H1 (cell line): ENCODE measurements at regions not wholly inside any gene's neighbourhood (a gene's known extent, or its start where the extent isn't known, plus 50 kb on each side); places are given as distances from the start of the nearest gene placed in this dataset.

Experiments
- CTCF ChIA-PET: fragments of 300-600 bp; sonication (Branson Sonifier 250); formaldehyde crosslinking; loops from one replicate; lab custom pipeline; 2021; ENCODE audit not compliant: partially characterized antibody; lab: Charles Lee
- POLR2A ChIA-PET: fragments of 300-600 bp; sonication (Branson Sonifier 250); formaldehyde crosslinking; loops from one replicate; lab custom pipeline; 2021; ENCODE audit warnings: inconsistent platforms; ENCODE audit not compliant: partially characterized antibody; lab: Charles Lee
- DNase-seq, 2 experiments: peaks; one replicate each; pipeline versions ENCODE4 v3.0.0 to v3.0.0-alpha.2; 2010 to 2022; ENCODE audit warnings: low spot score in 2 of 2, low read depth in 1 of 2, mixed read lengths in 1 of 2
- FAIRE-seq: peaks from 2 replicates; lab custom pipeline; 2011; peaks lifted over from hg19 to GRCh38; lab: Jason Lieb, UNC
- H2AFZ ChIP-seq: 2 replicates; pipeline ENCODE4 v1.8.1; 2012; ENCODE audit warnings: low read length, inconsistent platforms
- H2AK5ac ChIP-seq: 2 replicates; pipeline ENCODE4 v1.6.1; 2013; ENCODE audit warnings: low read depth, low read length
- H2BK120ac ChIP-seq: replicated peaks from 2 replicates; pipeline ENCODE3; 2013; ENCODE audit warnings: low read depth, low read length, inconsistent platforms
- H2BK12ac ChIP-seq: 2 replicates; pipeline ENCODE4 v1.6.1; 2013; ENCODE audit warnings: low read depth, low read length
- H2BK15ac ChIP-seq: 2 replicates; pipeline ENCODE4 v1.6.1; 2013; ENCODE audit warnings: low read length
- H2BK20ac ChIP-seq: 2 replicates; pipeline ENCODE4 v1.6.1; 2013; ENCODE audit warnings: low read length
- H2BK5ac ChIP-seq: 2 replicates; pipeline ENCODE4 v1.6.1; 2013; ENCODE audit warnings: low read depth, low read length
- H3K14ac ChIP-seq: 2 replicates; pipeline ENCODE4 v1.6.1; 2013; ENCODE audit warnings: inconsistent platforms; ENCODE audit not compliant: insufficient read length
- H3K18ac ChIP-seq: 2 replicates; pipeline ENCODE4 v1.6.1; 2013; ENCODE audit warnings: low read length; ENCODE audit errors: extremely low read depth
- H3K23ac ChIP-seq: 2 replicates; pipeline ENCODE4 v1.6.1; 2013; ENCODE audit warnings: inconsistent platforms; ENCODE audit not compliant: insufficient read length
- H3K23me2 ChIP-seq: 2 replicates; pipeline ENCODE4 v1.6.1; 2013; ENCODE audit warnings: low read depth, low read length
- H3K27ac ChIP-seq: 2 replicates; pipeline ENCODE4 v1.6.1; 2011; ENCODE audit warnings: low read depth, low read length, inconsistent platforms
- H3K27me3 ChIP-seq, 4 experiments: replicated peaks in 1 of 4; 1 replicate in 1 of 4; 2 replicates in 3 of 4; pipeline versions ENCODE4 v1.6.1 to v1.8.1; 2011 to 2013; ENCODE audit warnings: low read length in 3 of 4, mild to moderate bottlenecking in 3 of 4, inconsistent platforms in 2 of 4, mixed read lengths in 2 of 4, moderate library complexity in 1 of 4; ENCODE audit not compliant: control insufficient read depth in 3 of 4, insufficient read depth in 3 of 4; ENCODE audit errors: extremely low read depth in 1 of 4
- H3K36me3 ChIP-seq, 4 experiments: 2 replicates each; pipeline versions ENCODE4 v1.6.1 to v1.8.1; 2011 to 2013; ENCODE audit warnings: mild to moderate bottlenecking in 4 of 4, low read length in 3 of 4, moderate library complexity in 2 of 4, control low read depth in 1 of 4, inconsistent platforms in 1 of 4; ENCODE audit not compliant: insufficient read depth in 4 of 4, control insufficient read depth in 2 of 4
- H3K4ac ChIP-seq: replicated peaks from 2 replicates; pipeline ENCODE3; 2013; ENCODE audit warnings: low read length, low read depth, mixed read lengths, inconsistent platforms; ENCODE audit not compliant: insufficient read length
- H3K4me1 ChIP-seq, 4 experiments: replicated peaks in 1 of 4; 1 replicate in 1 of 4; 2 replicates in 3 of 4; pipeline versions ENCODE4 v1.6.1 to v1.8.1; 2011 to 2013; ENCODE audit warnings: low read length in 3 of 4, inconsistent platforms in 2 of 4, mixed read lengths in 1 of 4; ENCODE audit not compliant: insufficient read depth in 4 of 4, control insufficient read depth in 3 of 4
- H3K4me2 ChIP-seq, 2 experiments: 2 replicates each; pipeline versions ENCODE4 v1.6.1 to v1.8.1; 2011 to 2013; ENCODE audit warnings: low read depth in 2 of 2, low read length in 2 of 2, control low read depth in 1 of 2, inconsistent platforms in 1 of 2, mild to moderate bottlenecking in 1 of 2; ENCODE audit not compliant: insufficient read depth in 1 of 2
- H3K4me3 ChIP-seq, 4 experiments: fragments of 200-600, 300-600 bp in 1 of 4; sonication (generic), shearing (Covaris generic), sonication (Bioruptor Twin) in 1 of 4; 2 replicates each; pipeline versions ENCODE4 v1.5.1 to v1.8.1; 2011 to 2016; ENCODE audit warnings: low read length in 4 of 4, low read depth in 3 of 4, control low read depth in 2 of 4, inconsistent platforms in 2 of 4, mild to moderate bottlenecking in 2 of 4, mixed read lengths in 1 of 4, moderate library complexity in 1 of 4; ENCODE audit not compliant: insufficient read depth in 2 of 4; ENCODE audit errors: extremely low read depth in 1 of 4
- H3K56ac ChIP-seq: replicated peaks from 2 replicates; pipeline ENCODE3; 2013; ENCODE audit warnings: low read depth, mild to moderate bottlenecking, mixed read lengths, low read length, inconsistent platforms; ENCODE audit not compliant: insufficient read length
- H3K79me1 ChIP-seq: 2 replicates; pipeline ENCODE4 v1.6.1; 2013; ENCODE audit warnings: low read depth, low read length, control low read depth
- H3K79me2 ChIP-seq, 2 experiments: 2 replicates each; pipeline versions ENCODE4 v1.6.1 to v1.8.1; 2012 to 2013; ENCODE audit warnings: low read length in 2 of 2, mild to moderate bottlenecking in 2 of 2, inconsistent platforms in 1 of 2; ENCODE audit not compliant: insufficient read depth in 2 of 2, control insufficient read depth in 1 of 2
- H3K9ac ChIP-seq, 4 experiments: replicated peaks in 1 of 4; 1 replicate in 1 of 4; 2 replicates in 3 of 4; pipeline versions ENCODE4 v1.6.1 to v1.8.1; 2011 to 2013; ENCODE audit warnings: low read depth in 3 of 4, low read length in 3 of 4, control low read depth in 2 of 4, mild to moderate bottlenecking in 2 of 4, moderate library complexity in 2 of 4, inconsistent platforms in 1 of 4; ENCODE audit errors: extremely low read depth in 1 of 4
- H3K9me3 ChIP-seq, 2 experiments: 2 replicates each; pipeline versions ENCODE4 v1.6.1 to v1.8.1; 2012 to 2013; ENCODE audit warnings: mild to moderate bottlenecking in 2 of 2, moderate library complexity in 2 of 2, control low read depth in 1 of 2, inconsistent platforms in 1 of 2, low read depth in 1 of 2, low read length in 1 of 2, mixed read lengths in 1 of 2; ENCODE audit not compliant: insufficient read depth in 2 of 2
- H4K20me1 ChIP-seq, 2 experiments: replicated peaks in 1 of 2; 2 replicates each; pipeline versions ENCODE3 to v1.8.1; 2011 to 2013; ENCODE audit warnings: inconsistent platforms in 2 of 2, low read length in 2 of 2, mild to moderate bottlenecking in 1 of 2; ENCODE audit not compliant: insufficient read depth in 2 of 2, control insufficient read depth in 1 of 2
- H4K5ac ChIP-seq: 2 replicates; pipeline ENCODE4 v1.6.1; 2013; ENCODE audit warnings: low read length, low read depth, mixed read lengths, inconsistent platforms; ENCODE audit not compliant: insufficient read length
- H4K8ac ChIP-seq: 2 replicates; pipeline ENCODE4 v1.8.0; 2013; ENCODE audit warnings: mild to moderate bottlenecking, moderate library complexity, low read length, inconsistent platforms; ENCODE audit not compliant: insufficient read depth; ENCODE audit errors: extremely low read depth
- H4K91ac ChIP-seq: replicated peaks from 2 replicates; pipeline ENCODE3; 2013; ENCODE audit warnings: low read length, mixed read lengths, inconsistent platforms; ENCODE audit not compliant: insufficient read length
- CHD2 ChIP-seq: IDR thresholded peaks from 2 replicates; pipeline ENCODE4 v1.6.1; 2012; ENCODE audit warnings: low read length, improper control_type of control experiment
- CTCF ChIP-seq, 3 experiments: IDR thresholded peaks; 1 replicate in 2 of 3; 2 replicates in 1 of 3; pipeline versions ENCODE4 v1.5.1 to v1.6.1; 2011; ENCODE audit warnings: low read length in 3 of 3, mild to moderate bottlenecking in 3 of 3, inconsistent platforms in 2 of 3, low read depth in 1 of 3, moderate library complexity in 1 of 3; ENCODE audit not compliant: insufficient read depth in 1 of 3; ENCODE audit errors: control extremely low read depth in 1 of 3
- EP300 ChIP-seq, 2 experiments: IDR thresholded peaks; 1 replicate in 1 of 2; 2 replicates in 1 of 2; pipeline ENCODE4 v1.6.1; 2011 to 2012; ENCODE audit warnings: low read depth in 2 of 2, low read length in 2 of 2, mild to moderate bottlenecking in 2 of 2, borderline replicate concordance in 1 of 2, inconsistent platforms in 1 of 2, moderate library complexity in 1 of 2
- GABPA ChIP-seq: IDR thresholded peaks from 2 replicates; pipeline ENCODE4 v1.6.1; 2011; ENCODE audit warnings: mild to moderate bottlenecking, low read length, moderate library complexity, borderline replicate concordance; ENCODE audit not compliant: insufficient read depth
- KDM1A ChIP-seq: fragments of 200-600, 300-600 bp; sonication (generic); IDR thresholded peaks from 2 replicates; pipeline ENCODE4 v1.7.1; 2016; ENCODE audit warnings: mild to moderate bottlenecking, low read length, borderline replicate concordance
- KDM4A ChIP-seq: IDR thresholded peaks from one replicate; pipeline ENCODE4 v1.7.1; 2012; ENCODE audit warnings: low read depth, mild to moderate bottlenecking, moderate library complexity, low read length, inconsistent platforms; ENCODE audit not compliant: severe bottlenecking
- SAP30 ChIP-seq: fragments of 300-600 bp; sonication (generic); IDR thresholded peaks from 2 replicates; pipeline ENCODE4 v1.7.1; 2012; ENCODE audit warnings: low read length, moderate library complexity, mild to moderate bottlenecking, inconsistent platforms; ENCODE audit not compliant: insufficient read depth, insufficient replicate concordance
- ZNF274 ChIP-seq: IDR thresholded peaks from 2 replicates; pipeline ENCODE4 v1.7.0; 2012; ENCODE audit warnings: low read length, borderline replicate concordance; ENCODE audit errors: extremely low read depth
- WGBS, 2 experiments: shearing (Covaris generic) in 1 of 2; methylation state at CpG; one replicate each; pipeline versions ENCODE4 v1.1.6 to v1.1.7; 2013 to 2015; ENCODE audit warnings: low lambda C conversion rate in 2 of 2, mixed read lengths in 2 of 2, inconsistent platforms in 1 of 2, low coverage in 1 of 2, missing lambda C conversion rate in 1 of 2; ENCODE audit not compliant: insufficient replicate concordance in 2 of 2, insufficient coverage in 1 of 2, insufficient read length in 1 of 2; ENCODE audit errors: extremely low coverage in 1 of 2, missing lambda C conversion rate in 1 of 2; 5-methylcytosine and 5-hydroxymethylcytosine counted together

- Histone ChIP-seq H2AFZ (no peak overlapping the region), H2BK120ac (no peak overlapping the region), H3K4me3 (no peak overlapping the region), H3K9ac (no peak overlapping the region), H3K27me3 (no peaks in the 10 kb centered on the region), H4K20me1 (no peaks in the 10 kb centered on the region), H3K4me1 (no peaks in the 10 kb centered on the region), H4K8ac (no peak overlapping the region), H3K56ac (no peak overlapping the region), H3K79me1 (no peaks in the 10 kb centered on the region), H2BK20ac (no peak overlapping the region), H2BK5ac (no peak overlapping the region), H3K4me2 (no peak overlapping the region), H3K23me2 (no peaks in the 10 kb centered on the region), H3K27ac (no peak overlapping the region), H3K18ac (no peak overlapping the region), H3K23ac (no peak overlapping the region), H3K79me2 (no peaks in the 10 kb centered on the region), H3K14ac (no peak overlapping the region), H2AK5ac (no peak overlapping the region), H2BK12ac (no peak overlapping the region), H3K36me3 (no peaks in the 10 kb centered on the region), H3K9me3 (no peaks in the 10 kb centered on the region), H4K5ac (no peak overlapping the region), H4K91ac (no peak overlapping the region), H2BK15ac (no peak overlapping the region), H3K4ac (no peak overlapping the region)
- POLR2A ChIA-PET = no interaction called here
- DNase-seq (no peak), FAIRE-seq (no peak)
- CTCF ChIA-PET = interaction anchor here (2.4 kb wide), 1 partner anchor 29 kb away, joined by 8 read pairs; no protein-coding TSS in a partner anchor
- TF ChIP-seq KDM4A = no peak
- no peak for TF ChIP-seq SAP30
- TF ChIP-seq GABPA = no peak
- TF ChIP-seq KDM1A = no peak
- no peak for TF ChIP-seq CTCF (IDR thresholded peaks at IDR 0.05; ENCODE audit: control extremely low read depth in 1 of 3, insufficient read depth in 1 of 3, low read depth in 1 of 3, low read length in 3 of 3)
- no peak for TF ChIP-seq CHD2
- no peak for TF ChIP-seq EP300 (IDR thresholded peaks at IDR 0.05; ENCODE audit: borderline replicate concordance in 1 of 2, low read depth in 2 of 2, low read length in 2 of 2)
- no peak for TF ChIP-seq ZNF274
- WGBS, 2 experiments = 91% methylated on average over 2 of the region's 2 CpGs; no CpG with 5 or more reads in 1 of the 2 experiments
Measured at GRCh38 chr2:19717446-19717845, 184.3 kb downstream of the TTC32 start.
